OCI-LY1 (cell line): ENCODE measurements at regions not wholly inside any gene's neighbourhood (a gene's known extent, or its start where the extent isn't known, plus 50 kb on each side); places are given as distances from the start of the nearest gene placed in this dataset.
A peak's percentile ranks its signal among the peaks of the same experiment; 100 is the strongest.

Experiments
- H2AFZ ChIP-seq: fragments of 200-600 bp; sonication (generic), shearing (Covaris generic); 2 replicates; pipeline ENCODE4 v1.6.0; 2014; ENCODE audit warnings: antibody characterized with exemption, mild to moderate bottlenecking, low read length
- H3F3A ChIP-seq: fragments of 200-600 bp; sonication (generic), shearing (Covaris generic); 2 replicates; pipeline ENCODE4 v1.6.0; 2014; ENCODE audit warnings: mild to moderate bottlenecking, antibody characterized with exemption, low read length, moderate library complexity; ENCODE audit not compliant: insufficient read depth
- H3K27ac ChIP-seq: fragments of 200-600 bp; sonication (generic); 2 replicates; pipeline ENCODE4 v1.5.1; 2014; ENCODE audit warnings: low read length, mixed run types, mild to moderate bottlenecking, low read depth; ENCODE audit not compliant: poor library complexity, severe bottlenecking
- H3K27me3 ChIP-seq: fragments of 200-600 bp; sonication (generic); 2 replicates; pipeline ENCODE4 v1.6.0; 2014; ENCODE audit warnings: antibody characterized with exemption, mild to moderate bottlenecking, low read length, moderate library complexity; ENCODE audit not compliant: insufficient read depth
- H3K36me3 ChIP-seq: fragments of 200-600 bp; sonication (generic); 2 replicates; pipeline ENCODE4 v1.6.1; 2014; ENCODE audit warnings: mild to moderate bottlenecking, antibody characterized with exemption, low read length, moderate library complexity, mixed read lengths; ENCODE audit not compliant: insufficient read depth
- H3K4me1 ChIP-seq: fragments of 200-600 bp; sonication (generic); 2 replicates; pipeline ENCODE4 v1.5.1; 2014; ENCODE audit warnings: mild to moderate bottlenecking, low read length, moderate library complexity; ENCODE audit not compliant: insufficient read depth, severe bottlenecking
- H3K4me2 ChIP-seq: fragments of 200-600 bp; sonication (generic), shearing (Covaris generic); 2 replicates; pipeline ENCODE4 v1.6.1; 2014; ENCODE audit warnings: low read length
- H3K4me3 ChIP-seq: fragments of 200-600 bp; sonication (generic); 2 replicates; pipeline ENCODE4 v1.5.1; 2014; ENCODE audit warnings: low read length, low read depth, mild to moderate bottlenecking, mixed read lengths; ENCODE audit not compliant: poor library complexity, severe bottlenecking
- H3K79me2 ChIP-seq: fragments of 200-600 bp; shearing (Covaris generic); 2 replicates; pipeline ENCODE4 v1.6.1; 2016; ENCODE audit warnings: mixed run types, low read length, mixed read lengths; ENCODE audit not compliant: insufficient read depth
- H3K9ac ChIP-seq: fragments of 200-600 bp; sonication (generic), shearing (Covaris generic); 2 replicates; pipeline ENCODE4 v1.6.1; 2014; ENCODE audit warnings: mild to moderate bottlenecking, low read length, mixed read lengths
- H3K9me2 ChIP-seq: fragments of 200-600 bp; sonication (generic), shearing (Covaris generic); 2 replicates; pipeline ENCODE4 v1.6.1; 2014; ENCODE audit warnings: low read depth, mild to moderate bottlenecking, low read length, mixed read lengths
- H3K9me3 ChIP-seq: fragments of 200-600 bp; shearing (Covaris generic); 2 replicates; pipeline ENCODE4 v1.6.1; 2014; ENCODE audit warnings: low read length, mixed read lengths
- H4K20me1 ChIP-seq: fragments of 200-600 bp; sonication (generic), shearing (Covaris generic); 2 replicates; pipeline ENCODE4 v1.6.0; 2016; ENCODE audit warnings: mild to moderate bottlenecking, low read length; ENCODE audit not compliant: insufficient read depth
- EZH2 ChIP-seq: fragments of 200-600 bp; sonication (generic), shearing (Covaris generic); IDR thresholded peaks from 2 replicates; pipeline ENCODE4 v1.8.0; 2017; ENCODE audit warnings: borderline replicate concordance, mixed run types, mild to moderate bottlenecking, antibody characterized with exemption, low read length, moderate library complexity, mixed read lengths
- TF ChIP-seq, protein P1 (sequence below): fragments of 200-600 bp; sonication (generic), shearing (Covaris generic); IDR thresholded peaks from 2 replicates; pipeline ENCODE4 v1.5.1; 2017; ENCODE audit warnings: mild to moderate bottlenecking, antibody characterized with exemption, low read length, moderate library complexity, mixed read lengths

DNA sequence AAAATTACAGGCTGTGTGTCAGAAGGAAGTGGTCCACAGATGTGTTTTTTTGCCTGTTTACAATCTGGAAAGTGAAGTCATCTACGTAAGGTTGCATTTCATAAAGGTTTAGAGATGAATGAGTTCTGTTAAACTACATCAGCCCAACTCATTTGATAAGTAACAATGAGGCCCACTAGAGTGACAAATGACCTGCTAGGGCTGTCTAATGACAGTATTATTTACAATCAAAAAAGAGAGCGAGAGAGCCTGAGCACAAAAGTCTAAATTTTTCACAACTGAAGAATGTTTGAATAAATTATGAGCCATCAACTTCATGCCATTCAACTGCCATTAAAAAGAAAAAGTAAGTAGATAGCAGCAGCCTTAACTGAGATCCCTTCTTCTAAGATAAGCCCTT is 135.7 kb upstream of the TBL1XR1 start:
- TF ChIP-seq, protein P1, sequence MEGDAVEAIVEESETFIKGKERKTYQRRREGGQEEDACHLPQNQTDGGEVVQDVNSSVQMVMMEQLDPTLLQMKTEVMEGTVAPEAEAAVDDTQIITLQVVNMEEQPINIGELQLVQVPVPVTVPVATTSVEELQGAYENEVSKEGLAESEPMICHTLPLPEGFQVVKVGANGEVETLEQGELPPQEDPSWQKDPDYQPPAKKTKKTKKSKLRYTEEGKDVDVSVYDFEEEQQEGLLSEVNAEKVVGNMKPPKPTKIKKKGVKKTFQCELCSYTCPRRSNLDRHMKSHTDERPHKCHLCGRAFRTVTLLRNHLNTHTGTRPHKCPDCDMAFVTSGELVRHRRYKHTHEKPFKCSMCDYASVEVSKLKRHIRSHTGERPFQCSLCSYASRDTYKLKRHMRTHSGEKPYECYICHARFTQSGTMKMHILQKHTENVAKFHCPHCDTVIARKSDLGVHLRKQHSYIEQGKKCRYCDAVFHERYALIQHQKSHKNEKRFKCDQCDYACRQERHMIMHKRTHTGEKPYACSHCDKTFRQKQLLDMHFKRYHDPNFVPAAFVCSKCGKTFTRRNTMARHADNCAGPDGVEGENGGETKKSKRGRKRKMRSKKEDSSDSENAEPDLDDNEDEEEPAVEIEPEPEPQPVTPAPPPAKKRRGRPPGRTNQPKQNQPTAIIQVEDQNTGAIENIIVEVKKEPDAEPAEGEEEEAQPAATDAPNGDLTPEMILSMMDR = no peak
- no peak for TF ChIP-seq EZH2
- Histone ChIP-seq H3K9ac (no peak overlapping the region), H3K4me3 (no peak overlapping the region), H3K27me3 (no peaks in the 10 kb centered on the region), H3K9me3 (no peaks in the 10 kb centered on the region), H3K4me2 (no peak overlapping the region), H3K27ac (peak overlapping the region; percentile 57), H3K36me3 (no peaks in the 10 kb centered on the region), H4K20me1 (no peaks in the 10 kb centered on the region), H3K9me2 (no peaks in the 10 kb centered on the region), H3K4me1 (peaks cover 54% of the 10 kb centered on the region), H3K79me2 (no peaks in the 10 kb centered on the region), H2AFZ (peak overlapping the region; percentile 82), H3F3A (no peaks in the 10 kb centered on the region)

DNA sequence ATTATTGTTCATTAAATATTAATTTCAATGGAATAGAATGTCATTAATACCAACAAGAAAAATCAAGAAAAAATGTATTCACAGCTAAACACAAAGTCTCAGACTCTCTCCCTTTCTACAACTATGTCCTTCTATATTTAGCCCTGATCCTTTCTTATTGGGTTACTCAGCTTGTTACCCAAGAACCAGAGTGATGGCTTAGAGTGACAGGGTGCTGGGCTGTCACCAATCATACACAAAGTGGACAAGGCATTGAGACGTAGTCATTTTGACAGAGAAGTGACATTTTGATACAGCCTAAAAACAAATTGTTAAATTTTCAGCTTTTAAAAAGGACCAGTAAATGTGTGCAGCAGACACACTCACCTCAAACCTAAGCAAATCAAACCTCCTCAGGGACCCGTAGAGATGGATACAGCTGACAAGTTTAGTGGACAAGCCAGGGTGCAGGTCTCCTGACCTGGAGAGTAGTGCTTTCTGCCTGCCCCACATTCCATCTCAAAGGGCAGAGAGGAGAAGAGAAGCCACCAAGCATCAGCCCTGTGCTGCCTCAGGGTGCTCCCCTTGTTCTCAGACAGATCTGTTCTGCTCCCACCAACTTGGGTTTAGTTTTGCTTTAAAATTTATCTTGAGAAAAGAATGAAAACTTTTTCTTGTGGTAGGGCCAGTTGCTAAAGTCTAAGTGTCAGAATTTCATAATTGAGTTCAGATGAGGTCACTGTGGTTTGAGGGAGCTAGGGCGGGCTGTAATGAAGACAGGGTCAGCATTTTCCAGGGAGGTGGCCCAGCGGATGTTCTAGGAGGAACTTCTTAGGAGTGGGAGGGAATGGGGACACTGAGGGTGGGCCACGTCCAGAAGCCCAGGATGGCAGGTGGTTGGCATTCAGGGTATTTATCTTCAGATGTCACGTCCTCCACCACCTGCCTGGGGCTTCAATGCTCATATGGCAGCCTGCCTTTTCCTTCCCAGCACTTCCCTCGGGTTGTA is 136.5 kb upstream of the TBL1XR1 start:
- Histone ChIP-seq H3F3A (no peaks in the 10 kb centered on the region), H3K4me2 (no peak overlapping the region; the same call in 1 of the 2 replicates)

DNA sequence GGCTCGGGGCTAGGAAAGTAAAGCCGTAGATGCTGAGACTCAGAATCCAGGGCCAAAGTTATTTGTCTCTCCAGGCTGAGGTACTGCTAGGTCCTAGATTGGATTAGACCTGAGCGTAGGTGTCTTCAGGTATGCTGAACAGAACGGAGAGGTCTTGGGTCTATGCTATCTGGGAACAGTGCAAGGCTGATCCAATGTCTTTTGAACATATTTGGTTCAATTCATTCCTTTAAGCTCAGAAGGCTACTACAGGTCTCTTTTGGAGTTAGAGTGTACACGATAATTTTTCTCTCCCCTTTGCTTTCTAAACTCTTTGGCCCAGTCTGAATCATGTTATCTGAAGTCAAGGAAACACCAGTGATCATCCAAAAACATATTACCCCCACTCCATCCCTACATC is 137.5 kb upstream of the TBL1XR1 start:
- Histone ChIP-seq H3K4me2 (no peak overlapping the region), H3K4me3 (no peak overlapping the region), H3K27ac (peak overlapping the region; percentile 25), H3K36me3 (no peaks in the 10 kb centered on the region), H4K20me1 (no peaks in the 10 kb centered on the region), H3K4me1 (peaks cover 70% of the 10 kb centered on the region), H2AFZ (no peak overlapping the region), H3K27me3 (no peaks in the 10 kb centered on the region), H3K9me3 (no peaks in the 10 kb centered on the region), H3F3A (no peaks in the 10 kb centered on the region), H3K9me2 (no peaks in the 10 kb centered on the region), H3K9ac (no peak overlapping the region), H3K79me2 (no peaks in the 10 kb centered on the region)
- TF ChIP-seq, protein P1 = no peak
- no peak for TF ChIP-seq EZH2

More for the DNA sequence above, 136.5 kb upstream of the TBL1XR1 start:
- Histone ChIP-seq H3K4me1 (peaks cover 63% of the 10 kb centered on the region), H3K27me3 (no peaks in the 10 kb centered on the region), H3K9me2 (no peaks in the 10 kb centered on the region), H3K27ac (peak overlapping the region; percentile 25), H2AFZ (peak overlapping the region; percentile 22; the same call in 1 of the 2 replicates), H3K9me3 (no peaks in the 10 kb centered on the region), H3K36me3 (no peaks in the 10 kb centered on the region), H3K4me3 (no peak overlapping the region), H3K9ac (peak overlapping the region; percentile 3; the same call in 1 of the 2 replicates), H3K79me2 (no peaks in the 10 kb centered on the region), H4K20me1 (no peaks in the 10 kb centered on the region)
- TF ChIP-seq, protein P1 = no peak
- TF ChIP-seq EZH2 = no peak
